ENCODE measurements at regions not wholly inside any gene's neighbourhood (a gene's known extent, or its start where the extent isn't known, plus 50 kb on each side); places are given as distances from the start of the nearest gene placed in this dataset.
"Not testable (repeated sequence)": the region's sequence is repeated elsewhere in the genome, so short reads cannot be mapped to it uniquely, and the experiment has no call there.

DNA sequence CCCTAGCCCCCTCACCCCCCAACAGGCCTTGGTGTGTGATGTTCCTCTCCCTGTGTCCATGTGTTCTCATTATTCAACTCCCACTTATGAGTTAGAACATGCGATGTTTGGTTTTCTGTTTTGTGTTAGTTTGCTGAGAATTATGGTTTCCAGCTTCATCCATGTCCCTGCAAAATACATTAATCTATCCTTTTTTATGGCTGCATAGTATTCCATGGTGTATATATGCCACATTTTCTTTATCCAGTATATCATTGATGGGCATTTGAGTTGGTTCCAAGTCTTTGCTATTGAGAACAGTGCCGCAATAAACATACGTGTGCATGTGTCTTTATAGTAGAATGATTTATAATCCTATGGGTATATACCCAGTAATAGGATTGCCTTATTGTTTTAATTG lies 120.2 kb upstream of the MB21D2 start:
- TF ChIP-seq, protein P1, sequence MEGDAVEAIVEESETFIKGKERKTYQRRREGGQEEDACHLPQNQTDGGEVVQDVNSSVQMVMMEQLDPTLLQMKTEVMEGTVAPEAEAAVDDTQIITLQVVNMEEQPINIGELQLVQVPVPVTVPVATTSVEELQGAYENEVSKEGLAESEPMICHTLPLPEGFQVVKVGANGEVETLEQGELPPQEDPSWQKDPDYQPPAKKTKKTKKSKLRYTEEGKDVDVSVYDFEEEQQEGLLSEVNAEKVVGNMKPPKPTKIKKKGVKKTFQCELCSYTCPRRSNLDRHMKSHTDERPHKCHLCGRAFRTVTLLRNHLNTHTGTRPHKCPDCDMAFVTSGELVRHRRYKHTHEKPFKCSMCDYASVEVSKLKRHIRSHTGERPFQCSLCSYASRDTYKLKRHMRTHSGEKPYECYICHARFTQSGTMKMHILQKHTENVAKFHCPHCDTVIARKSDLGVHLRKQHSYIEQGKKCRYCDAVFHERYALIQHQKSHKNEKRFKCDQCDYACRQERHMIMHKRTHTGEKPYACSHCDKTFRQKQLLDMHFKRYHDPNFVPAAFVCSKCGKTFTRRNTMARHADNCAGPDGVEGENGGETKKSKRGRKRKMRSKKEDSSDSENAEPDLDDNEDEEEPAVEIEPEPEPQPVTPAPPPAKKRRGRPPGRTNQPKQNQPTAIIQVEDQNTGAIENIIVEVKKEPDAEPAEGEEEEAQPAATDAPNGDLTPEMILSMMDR (IDR thresholded peaks at IDR 0.05; ENCODE audit: low read depth, low read length) = not testable (repeated sequence)
- TF ChIP-seq POLR2A (IDR thresholded peaks at IDR 0.05; ENCODE audit: extremely low read depth, insufficient read length) = not testable (repeated sequence)
